GM18498 (cell line): ENCODE measurements at regions not wholly inside any gene's neighbourhood (a gene's known extent, or its start where the extent isn't known, plus 50 kb on each side); places are given as distances from the start of the nearest gene placed in this dataset.

Experiments
- ATAC-seq: cut with Tn5 transposase; IDR thresholded peaks from one replicate; pipeline ENCODE4 v1.9.1; 2021; ENCODE audit warnings: mild to moderate bottlenecking, moderate library complexity; ENCODE audit not compliant: unreplicated experiment

DNA sequence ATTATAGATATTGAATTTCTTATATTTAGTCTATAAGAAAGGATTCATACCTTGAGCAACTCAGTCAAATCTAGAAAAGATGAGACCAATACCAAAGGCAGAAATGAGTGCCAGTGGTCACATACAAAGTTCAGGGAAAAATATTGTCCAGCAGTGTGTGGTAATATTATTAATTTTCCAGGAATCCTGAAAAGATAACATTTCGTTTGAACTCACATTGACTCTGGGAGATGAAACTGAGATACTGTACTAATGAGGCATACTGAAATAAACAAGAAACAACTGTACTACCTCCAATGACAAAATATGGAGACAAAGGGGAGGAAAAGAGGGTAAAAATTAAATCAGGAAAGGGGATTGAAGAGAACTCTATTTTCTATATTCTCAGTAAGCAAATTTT lies 212.4 kb downstream of the TRAM1L1 start:
- ATAC-seq, result no peak

DNA sequence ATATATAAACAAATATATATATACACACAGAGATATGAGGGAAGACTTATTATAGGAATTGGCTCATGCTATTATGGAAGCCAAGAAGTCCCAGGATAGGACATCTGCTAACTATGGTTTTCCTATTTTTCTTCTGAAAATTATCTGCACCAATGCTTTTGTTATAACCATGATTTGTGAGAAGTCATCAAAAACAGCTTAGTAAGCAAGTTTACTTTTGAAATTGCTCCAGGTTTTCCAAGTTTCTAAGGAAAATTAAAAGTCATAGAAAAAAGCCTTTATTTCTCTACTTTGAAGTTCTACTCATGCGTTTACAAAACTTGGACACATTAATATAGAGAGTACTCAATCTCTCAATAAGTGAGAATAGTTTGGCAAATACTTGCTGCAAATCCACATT lies 213.1 kb downstream of the TRAM1L1 start:
- no peak for ATAC-seq

DNA sequence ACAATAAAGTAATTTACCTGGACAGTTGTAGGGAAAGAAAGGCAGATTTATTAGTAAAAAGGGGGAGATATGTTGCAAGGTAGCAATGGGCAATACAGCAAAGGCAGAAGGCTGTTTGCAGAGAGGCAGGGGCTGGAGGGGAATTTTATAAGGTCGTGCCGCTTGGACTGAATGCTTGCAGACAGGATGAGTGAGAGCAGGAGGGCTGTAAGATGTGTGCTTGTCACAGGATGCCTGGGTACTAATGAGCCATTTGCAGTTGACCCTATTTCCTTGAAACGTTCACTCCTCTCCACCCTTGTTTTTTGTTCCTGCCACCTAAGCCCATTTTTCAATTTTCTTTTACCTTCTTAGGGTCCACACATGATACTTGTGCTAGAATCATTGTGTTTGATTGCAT lies 214.7 kb downstream of the TRAM1L1 start:
- ATAC-seq, result no peak

DNA sequence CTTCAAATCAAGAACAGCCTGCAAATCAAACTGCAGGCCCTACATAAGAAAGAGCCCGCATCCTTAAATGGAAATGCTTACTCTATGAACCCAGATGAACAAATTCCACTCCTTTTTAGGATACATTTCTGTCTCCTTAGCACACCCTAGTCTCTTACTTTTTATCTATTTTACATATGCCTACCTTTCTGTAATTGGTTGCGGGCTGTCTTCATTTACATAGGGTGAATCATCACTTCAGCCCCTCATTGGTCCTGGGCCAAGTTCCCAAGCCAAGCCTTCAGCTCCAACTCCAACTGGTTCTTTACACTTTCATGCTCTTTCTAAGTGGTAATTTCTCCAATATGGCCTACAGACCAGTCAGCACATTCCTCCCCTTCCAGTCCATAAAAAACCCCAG lies 219.3 kb downstream of the TRAM1L1 start:
- ATAC-seq, result no peak

DNA sequence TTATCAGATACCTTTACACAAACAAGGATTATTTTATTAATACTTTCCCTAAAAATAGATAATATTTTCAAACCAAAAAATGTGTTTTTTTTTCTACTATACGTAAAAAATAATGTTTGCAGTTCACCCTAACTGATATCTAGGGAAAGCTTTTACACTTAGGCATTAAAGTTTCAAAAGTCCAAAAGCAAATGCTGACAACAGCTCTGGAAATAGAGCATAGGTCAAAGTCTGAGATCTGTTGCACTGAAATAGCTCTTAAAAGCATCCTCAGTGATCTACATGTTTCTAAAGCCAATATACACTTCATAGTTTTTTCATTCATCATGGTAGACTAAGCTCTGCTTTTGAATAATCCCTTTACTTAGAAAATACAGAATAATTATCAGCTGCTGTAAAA lies 222.8 kb downstream of the TRAM1L1 start:
- no peak for ATAC-seq

DNA sequence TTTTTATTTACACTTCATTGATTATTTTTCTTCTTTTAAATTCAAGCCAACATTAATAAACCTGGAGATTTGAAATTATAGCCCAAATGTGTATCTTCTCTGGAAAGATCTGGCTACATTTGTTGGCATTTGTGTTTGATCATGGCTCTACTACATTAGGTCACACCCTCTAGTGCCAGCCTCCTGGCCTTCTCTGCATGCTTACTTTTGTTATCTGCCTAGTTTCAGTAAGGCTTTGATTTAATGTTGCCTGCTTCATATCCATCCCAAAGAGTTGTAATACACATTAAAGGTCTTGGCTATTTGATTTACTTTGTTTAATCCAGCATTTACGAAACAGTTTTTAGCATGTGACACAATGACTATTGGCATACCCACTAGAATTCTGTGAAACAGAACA lies 224.5 kb downstream of the TRAM1L1 start:
- no peak for ATAC-seq

DNA sequence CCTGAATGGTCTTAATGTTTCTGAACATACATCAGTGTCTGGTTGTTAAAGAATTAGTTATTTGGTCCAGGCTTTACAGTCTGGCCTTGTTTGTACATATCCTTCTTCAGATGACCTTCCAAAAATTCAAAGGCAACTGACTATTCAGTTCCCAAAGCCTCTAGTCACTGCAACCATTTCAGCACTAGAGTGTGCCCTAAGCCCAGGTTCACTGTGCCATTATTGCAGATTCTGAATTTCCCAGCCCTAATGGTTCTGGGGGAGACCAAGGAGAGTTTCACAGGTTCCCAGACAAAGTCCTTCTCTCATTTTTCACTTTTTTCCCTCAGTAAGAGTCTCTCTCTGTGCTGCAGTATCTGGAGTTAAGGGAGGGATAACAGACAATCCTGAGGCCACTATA lies 235.8 kb downstream of the TRAM1L1 start:
- ATAC-seq, result no peak

DNA sequence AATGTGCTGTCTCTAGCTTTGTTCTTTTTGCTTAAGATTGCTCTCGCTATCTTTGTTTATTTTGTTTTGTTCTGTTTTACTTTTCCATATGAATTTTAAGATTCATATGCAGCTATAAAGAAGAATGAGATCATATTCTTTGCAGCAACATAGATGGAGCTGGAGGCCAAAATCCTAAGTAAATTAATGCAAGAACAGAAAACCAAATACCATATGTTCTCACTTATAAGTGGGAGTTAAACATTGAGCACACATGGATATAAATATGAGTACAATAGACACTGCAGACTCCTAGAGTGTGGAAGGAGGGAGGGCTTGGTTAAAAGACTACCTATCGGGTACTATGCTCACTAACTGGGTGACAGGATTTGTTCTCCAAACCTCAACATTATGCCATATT lies 237.8 kb downstream of the TRAM1L1 start:
- ATAC-seq, result no peak

DNA sequence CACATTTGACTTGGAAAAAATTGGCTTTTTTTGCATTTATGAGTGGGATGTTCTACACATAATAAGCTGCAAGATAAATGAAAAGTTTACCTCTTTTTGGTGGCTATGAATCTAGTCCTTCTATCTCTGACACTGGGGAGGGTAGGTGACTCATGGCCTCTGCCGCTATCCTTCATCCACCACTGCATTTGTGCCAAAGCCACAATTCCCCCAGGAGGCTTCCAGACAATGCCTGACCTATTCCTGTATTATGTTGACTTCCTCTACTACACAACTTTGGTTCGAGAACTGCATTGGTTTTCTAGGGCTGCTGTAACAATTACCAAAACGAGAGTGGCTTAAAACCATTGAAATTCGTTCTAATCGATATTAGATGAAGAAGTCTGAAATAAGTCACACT lies 245.6 kb downstream of the TRAM1L1 start:
- ATAC-seq, result no peak

DNA sequence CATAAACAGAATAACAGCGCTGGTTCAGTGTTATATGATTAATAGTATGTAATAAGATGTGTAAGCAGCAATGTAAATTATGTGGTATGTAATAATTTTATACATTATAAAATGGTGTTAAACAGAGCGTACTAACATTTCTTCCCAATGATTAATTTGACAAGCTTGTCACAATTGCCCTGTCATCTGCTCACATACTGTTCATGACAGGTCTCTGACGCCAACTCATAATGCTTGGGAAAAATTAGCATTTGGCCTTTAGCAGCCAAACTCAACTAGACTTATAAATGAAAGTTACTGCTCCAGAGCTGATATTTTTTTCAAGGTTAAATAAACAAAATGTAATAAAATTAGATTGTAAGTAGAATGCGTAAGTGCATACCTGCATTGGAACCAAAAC lies 246.8 kb downstream of the TRAM1L1 start:
- ATAC-seq, result no peak

DNA sequence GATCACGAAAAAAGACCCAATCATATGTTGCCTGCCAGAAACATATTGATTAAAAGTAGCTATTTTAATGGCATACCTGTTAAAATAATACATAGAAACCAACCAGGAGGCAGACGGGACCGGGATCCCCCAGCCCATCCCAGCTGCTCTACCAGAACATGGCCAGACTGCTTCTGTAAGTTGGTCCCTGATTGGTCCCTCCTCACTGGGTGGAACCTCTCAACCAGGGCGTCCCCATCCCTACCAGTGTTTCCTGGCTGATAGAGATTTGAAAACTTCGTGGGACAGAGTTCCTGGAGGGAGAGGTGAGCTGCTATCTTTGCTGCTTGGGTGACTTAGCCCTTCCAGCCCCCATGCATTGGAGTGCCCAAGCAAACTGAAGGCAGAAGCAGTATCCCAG lies 256.2 kb downstream of the TRAM1L1 start:
- no peak for ATAC-seq

DNA sequence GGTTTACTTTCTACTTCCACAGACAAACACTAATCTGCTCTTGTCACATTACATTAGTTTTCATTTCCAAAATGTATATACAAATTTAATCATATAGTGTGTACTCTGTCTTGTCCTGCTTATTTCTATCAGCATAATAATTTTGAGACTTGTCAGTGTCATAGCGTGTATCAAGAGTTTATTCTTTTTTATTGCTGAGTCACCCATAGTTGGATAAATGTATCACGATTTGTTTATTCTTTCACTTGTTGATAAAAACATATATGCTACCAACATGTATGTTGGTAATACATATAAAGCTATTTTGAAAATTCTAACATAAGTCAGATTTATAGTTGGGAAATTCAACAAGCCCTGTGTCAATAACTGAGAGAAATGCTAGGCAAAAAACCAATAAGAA lies 261.2 kb downstream of the TRAM1L1 start:
- no peak for ATAC-seq

DNA sequence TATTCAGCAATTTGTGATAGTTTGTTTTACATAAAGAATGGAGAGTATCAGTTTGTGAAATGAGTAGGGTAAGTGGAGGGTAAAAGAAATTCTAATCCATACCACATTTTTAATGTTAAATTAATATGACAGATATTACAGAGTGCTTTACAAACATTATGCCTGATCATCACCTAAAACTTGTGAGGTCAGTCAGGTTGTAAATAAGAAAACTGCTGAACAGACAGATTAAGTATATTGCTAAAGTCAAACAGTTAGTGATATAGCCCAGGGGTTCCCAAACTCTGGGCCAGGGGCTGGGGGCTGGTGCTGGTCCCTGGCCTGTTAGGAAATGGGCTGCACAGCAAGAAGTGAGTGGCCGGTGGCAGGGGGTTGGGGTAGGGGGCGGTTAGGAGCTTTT lies 273.6 kb downstream of the TRAM1L1 start:
- no peak for ATAC-seq

DNA sequence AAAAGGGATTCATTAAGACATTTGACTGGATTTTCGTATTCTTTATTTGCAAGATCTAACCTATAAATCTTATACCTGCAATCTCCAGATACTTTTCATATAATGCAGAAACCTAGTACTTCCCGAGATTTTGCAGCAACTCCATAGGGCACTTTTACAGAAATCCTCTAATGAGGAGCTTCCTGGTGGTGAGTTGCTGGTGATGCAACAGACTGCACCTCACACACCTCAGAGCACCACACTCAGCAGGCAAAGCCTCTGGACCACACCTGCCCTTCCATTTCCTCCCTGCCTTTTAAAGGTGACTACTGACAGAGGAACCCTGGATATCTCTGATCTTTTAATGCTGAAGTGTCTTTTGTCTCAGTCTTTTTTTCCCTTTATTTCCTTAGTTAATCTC lies 289.4 kb downstream of the TRAM1L1 start:
- ATAC-seq, result no peak

DNA sequence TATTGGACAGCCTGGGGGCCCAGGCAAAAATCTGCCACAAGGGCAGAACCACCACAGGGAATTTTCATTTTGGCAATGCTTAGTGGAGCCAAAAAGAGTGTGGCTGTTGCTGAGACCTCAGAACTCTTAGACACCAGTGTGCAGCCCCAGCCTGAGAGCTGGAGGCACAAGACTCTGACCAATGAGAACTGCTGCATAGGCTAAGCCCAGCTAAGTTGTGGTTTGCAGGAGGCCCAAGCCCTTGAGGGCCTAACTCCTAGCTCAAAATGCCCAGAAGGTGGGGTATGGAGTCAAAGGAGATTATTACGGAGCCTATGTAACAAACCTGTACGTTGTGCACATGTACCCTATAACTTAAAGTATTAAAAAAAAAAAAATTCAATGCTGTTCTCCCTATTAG lies 296.7 kb downstream of the TRAM1L1 start:
- no peak for ATAC-seq

DNA sequence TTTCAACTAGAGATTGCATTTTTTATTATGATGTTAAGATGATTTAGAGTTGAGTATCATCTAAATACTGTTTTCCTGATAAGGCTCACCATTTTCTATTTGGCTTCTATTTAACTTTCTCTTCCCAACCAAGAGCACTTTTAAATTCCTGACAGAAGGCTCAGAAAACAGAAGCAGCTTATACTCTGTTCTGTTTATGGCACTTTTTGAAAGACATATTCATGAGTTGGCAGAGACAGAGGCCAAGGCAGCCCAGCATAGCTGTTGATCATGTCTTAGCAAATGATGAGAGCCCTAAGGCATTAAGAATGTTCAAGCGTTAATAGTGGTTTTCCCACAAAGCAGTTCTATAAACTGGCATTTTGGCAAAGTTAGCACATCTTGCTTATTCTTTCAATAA lies 330.3 kb downstream of the TRAM1L1 start:
- ATAC-seq, result no peak

DNA sequence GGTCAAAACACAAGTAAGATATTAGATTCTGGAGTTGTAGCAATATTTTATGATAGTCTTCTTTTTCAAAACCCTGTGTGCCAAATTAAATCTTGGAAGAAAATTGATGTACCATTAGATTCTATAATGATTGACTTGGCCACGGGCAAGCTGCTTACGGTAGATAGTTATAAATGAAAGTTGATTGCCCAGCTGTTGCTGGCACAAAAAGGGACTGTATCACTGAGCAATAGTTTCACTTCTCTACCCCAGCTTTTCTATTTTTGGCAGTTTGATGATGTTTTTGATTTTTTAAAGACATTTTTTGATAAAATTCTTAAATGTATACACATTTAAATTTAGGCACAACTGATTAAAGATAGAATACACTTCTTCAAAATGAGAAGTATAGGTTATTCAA lies 333.3 kb downstream of the TRAM1L1 start:
- ATAC-seq, result no peak

DNA sequence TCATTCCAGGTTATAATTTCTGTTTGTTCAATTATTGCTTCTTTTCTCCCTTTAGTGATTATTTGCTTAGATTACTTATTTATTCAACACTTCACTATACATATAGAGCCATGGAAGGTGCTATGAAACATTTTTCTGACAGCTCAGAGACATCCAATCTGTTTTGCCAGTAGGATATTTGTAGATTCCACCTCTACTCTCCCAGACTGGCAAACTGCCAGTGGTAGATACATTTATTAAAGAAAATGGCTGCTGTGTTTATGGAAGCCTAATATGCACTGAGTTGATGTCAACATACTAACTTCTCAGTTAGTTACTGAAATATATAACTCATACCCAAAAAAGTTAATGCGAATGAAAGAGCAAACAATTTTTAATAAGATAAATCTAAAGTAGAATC lies 348.6 kb downstream of the TRAM1L1 start:
- ATAC-seq, result no peak

DNA sequence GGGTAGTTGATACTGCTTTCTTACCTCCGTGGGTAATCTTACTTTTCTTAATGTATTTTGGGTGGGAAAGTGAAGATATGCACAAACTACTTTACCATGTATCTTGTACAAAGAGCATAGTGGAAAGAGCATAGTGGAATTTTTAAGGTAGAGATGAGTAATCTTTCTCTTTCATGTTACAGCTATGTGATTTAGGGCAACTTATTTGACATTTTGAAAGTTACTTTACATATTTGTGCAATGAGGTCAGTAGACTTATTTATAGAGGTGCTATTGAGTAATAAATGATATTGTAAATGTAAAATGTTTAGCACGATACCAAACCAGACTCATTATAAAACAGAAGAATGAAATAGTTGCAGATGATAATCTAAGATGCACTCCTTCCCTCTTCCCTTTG lies 351.2 kb downstream of the TRAM1L1 start:
- ATAC-seq, result no peak

DNA sequence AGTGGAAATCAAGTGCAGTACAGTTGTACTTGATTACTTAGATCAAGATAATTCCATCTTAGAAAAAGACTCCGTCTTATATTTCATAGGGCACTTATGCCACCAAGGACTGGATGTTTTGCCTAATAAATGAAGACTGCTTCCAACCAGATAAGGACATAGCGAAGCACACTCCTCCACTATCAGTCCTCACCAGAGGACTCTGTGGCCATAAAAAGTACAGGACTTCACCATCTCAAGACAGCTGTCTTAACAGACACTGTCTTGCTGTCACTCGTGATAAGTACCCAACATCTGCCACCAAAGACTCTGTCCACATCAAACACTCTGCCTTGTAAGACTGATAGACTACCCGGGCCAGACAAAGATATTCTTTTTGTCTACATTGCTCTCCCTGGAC lies 352.0 kb downstream of the TRAM1L1 start:
- ATAC-seq, result no peak

DNA sequence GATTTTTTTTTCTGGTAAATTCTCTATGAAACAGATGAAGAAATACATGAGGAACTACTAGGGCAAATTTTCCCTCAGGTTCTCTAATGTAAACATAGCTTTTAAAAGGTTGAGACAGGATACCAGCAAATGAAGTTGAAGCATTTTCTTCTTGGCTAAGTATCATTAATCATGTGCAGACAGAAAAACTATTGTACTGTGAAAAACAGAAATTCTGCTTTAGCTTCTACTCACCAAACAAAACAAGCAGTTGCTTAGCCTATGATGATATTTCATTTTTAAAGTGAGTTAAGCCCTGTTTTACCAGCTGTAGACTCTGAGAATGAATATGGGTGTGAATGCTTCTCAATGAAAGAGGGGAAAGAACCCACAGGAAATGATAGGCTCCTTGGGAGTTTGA lies 358.9 kb downstream of the TRAM1L1 start:
- ATAC-seq, result no peak

DNA sequence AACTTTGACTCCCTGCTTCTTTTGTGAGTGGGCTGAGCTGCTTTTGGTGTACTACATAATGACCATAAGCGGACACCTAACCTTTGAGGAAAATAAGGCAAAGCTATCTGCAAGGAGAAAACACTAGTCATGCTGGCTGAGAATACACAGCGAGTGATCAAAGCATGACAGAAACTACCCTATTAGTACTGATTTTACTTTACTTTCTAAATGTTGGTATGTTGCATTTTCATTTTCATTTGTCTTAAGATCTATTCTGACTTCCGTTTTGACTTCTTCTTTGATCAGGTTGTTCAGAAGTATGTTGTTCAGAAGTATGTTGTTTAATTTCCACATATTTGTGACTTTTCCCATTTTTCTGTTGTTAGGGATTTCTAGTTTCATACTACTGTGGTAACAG lies 361.1 kb downstream of the TRAM1L1 start:
- peak; percentile 99 for ATAC-seq

DNA sequence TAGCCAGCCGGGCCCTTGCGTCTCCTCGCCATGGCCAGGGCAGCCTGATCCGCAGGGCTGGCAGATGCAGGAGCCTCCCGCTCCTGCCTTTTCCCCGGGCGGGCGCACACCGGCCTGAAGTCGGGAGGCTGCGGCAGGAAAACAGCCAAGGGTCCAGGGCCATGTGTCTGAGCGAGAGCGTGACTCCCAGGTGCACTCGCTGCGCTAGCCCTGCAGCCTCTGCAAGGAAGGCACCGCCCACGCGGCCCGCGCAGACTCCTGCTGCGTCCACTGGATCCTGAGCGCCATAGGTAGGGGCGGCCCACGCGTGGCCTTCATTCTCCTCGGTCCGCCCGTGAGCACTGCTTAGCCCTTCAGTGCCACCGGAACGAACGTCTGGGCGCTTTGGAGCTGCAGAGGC lies 379.9 kb downstream of the TRAM1L1 start:
- no peak for ATAC-seq

DNA sequence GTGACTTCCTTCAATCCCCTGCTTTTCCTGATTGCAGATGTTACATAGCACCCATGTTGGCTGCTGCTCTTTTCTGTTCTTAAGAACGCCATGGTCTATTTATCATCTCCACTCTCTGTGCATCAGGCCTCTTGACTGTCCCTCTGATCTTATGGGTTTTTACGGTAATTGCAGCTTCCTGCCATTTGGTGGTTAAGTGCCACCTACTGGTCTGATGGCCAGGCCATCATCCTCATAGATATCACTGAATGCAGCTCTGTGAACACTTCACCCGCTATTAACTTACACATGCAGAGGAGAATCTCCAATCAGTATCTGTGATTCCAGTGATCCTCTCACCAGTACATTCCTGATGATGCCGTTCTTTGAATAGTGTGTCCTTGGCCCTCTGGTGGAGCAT lies 382.4 kb downstream of the TRAM1L1 start:
- no peak for ATAC-seq
